HEK293 (cell line): ENCODE measurements at regions not wholly inside any gene's neighbourhood (a gene's known extent, or its start where the extent isn't known, plus 50 kb on each side); places are given as distances from the start of the nearest gene placed in this dataset.

Experiments used
- CTCF ChIA-PET: fragments of 350-600 bp; formaldehyde crosslinking; extraction: SDS; loops from one replicate; lab custom pipeline; 2021; ENCODE audit warnings: antibody characterized with exemption; lab: Yijun Ruan, JAX
- POLR2A ChIA-PET: fragments of 300-600 bp; formaldehyde crosslinking; extraction: SDS; loops from one replicate; lab custom pipeline; 2020; ENCODE audit warnings: antibody characterized with exemption, inconsistent platforms; lab: Yijun Ruan, JAX
- H3K27ac ChIP-seq: fragments of 200-500 bp; sonication (Bioruptor generic); 2 replicates; pipeline ENCODE4 v1.5.1; 2014; ENCODE audit warnings: low read depth, low read length, control low read depth, inconsistent platforms; ENCODE audit errors: extremely low read depth
- H3K36me3 ChIP-seq, 2 experiments: fragments of 200-500 bp in 1 of 2; sonication (Bioruptor generic) in 1 of 2; 1 replicate in 1 of 2; 2 replicates in 1 of 2; pipeline ENCODE4 v1.5.1; 2014 to 2017; ENCODE audit warnings: inconsistent platforms in 2 of 2, low read length in 2 of 2; ENCODE audit not compliant: control insufficient read depth in 2 of 2, insufficient read depth in 1 of 2
- H3K4me1 ChIP-seq: fragments of 200-500 bp; sonication (Bioruptor generic); 2 replicates; pipeline ENCODE4 v1.5.1; 2014; ENCODE audit warnings: mild to moderate bottlenecking, low read length, inconsistent platforms; ENCODE audit not compliant: control insufficient read depth, insufficient read depth
- H3K4me3 ChIP-seq: 2 replicates; pipeline ENCODE4 v1.5.1; 2011; ENCODE audit warnings: low read depth, mild to moderate bottlenecking, control low read depth, low read length, moderate library complexity
- H3K9me3 ChIP-seq: fragments of 200-500 bp; sonication (Bioruptor generic); 2 replicates; pipeline ENCODE4 v1.5.1; 2014; ENCODE audit warnings: low read depth, low read length, inconsistent platforms; ENCODE audit not compliant: control insufficient read depth, insufficient read depth
- GLI2 ChIP-seq: fragments of 450-650 bp; formaldehyde crosslinking; IDR thresholded peaks from 2 replicates; pipeline ENCODE4; 2017; ENCODE audit warnings: missing biosample characterization, missing genetic modification characterization, low read depth, borderline replicate concordance
- KLF9 ChIP-seq: fragments of 450-650 bp; formaldehyde crosslinking; IDR thresholded peaks from 2 replicates; pipeline ENCODE4 v1.5.1; 2016; ENCODE audit warnings: missing biosample characterization, missing genetic modification characterization, low read depth
- RBAK ChIP-seq: fragments of 450-650 bp; formaldehyde crosslinking; IDR thresholded peaks from 2 replicates; pipeline ENCODE4 v1.5.1; 2016; ENCODE audit warnings: missing biosample characterization, missing genetic modification characterization
- SETDB1 ChIP-seq: IDR thresholded peaks from one replicate; pipeline ENCODE4 v1.6.1; 2017; ENCODE audit warnings: mild to moderate bottlenecking, low read length, moderate library complexity, mixed read lengths; ENCODE audit not compliant: insufficient read length
- ZFP69B ChIP-seq: fragments of 450-650 bp; formaldehyde crosslinking; IDR thresholded peaks from 2 replicates; pipeline ENCODE4 v1.5.1; 2016; ENCODE audit warnings: missing biosample characterization, missing genetic modification characterization
- ZNF18 ChIP-seq: fragments of 450-650 bp; formaldehyde crosslinking; IDR thresholded peaks from 2 replicates; pipeline ENCODE4 v1.5.1; 2016; ENCODE audit warnings: missing biosample characterization, missing genetic modification characterization
- ZNF184 ChIP-seq: fragments of 450-650 bp; IDR thresholded peaks from 2 replicates; pipeline ENCODE4 v1.5.1; 2018; ENCODE audit warnings: missing biosample characterization, mild to moderate bottlenecking, missing genetic modification characterization
- ZNF202 ChIP-seq: fragments of 450-650 bp; formaldehyde crosslinking; IDR thresholded peaks from 2 replicates; pipeline ENCODE4 v1.5.1; 2016; ENCODE audit warnings: missing biosample characterization, missing genetic modification characterization, borderline replicate concordance
- ZNF24 ChIP-seq: fragments of 450-650 bp; formaldehyde crosslinking; IDR thresholded peaks from 2 replicates; pipeline ENCODE4 v1.5.1; 2016; ENCODE audit warnings: missing biosample characterization, missing genetic modification characterization
- ZNF350 ChIP-seq: fragments of 450-650 bp; formaldehyde crosslinking; IDR thresholded peaks from 2 replicates; pipeline ENCODE4 v1.5.0; 2017; ENCODE audit warnings: missing biosample characterization, mild to moderate bottlenecking, missing genetic modification characterization
- ZNF416 ChIP-seq: fragments of 450-650 bp; formaldehyde crosslinking; IDR thresholded peaks from 2 replicates; pipeline ENCODE4 v1.5.1; 2016; ENCODE audit warnings: missing biosample characterization, missing genetic modification characterization
- ZNF423 ChIP-seq: fragments of 450-650 bp; formaldehyde crosslinking; IDR thresholded peaks from 2 replicates; pipeline ENCODE4 v1.5.1; 2016; ENCODE audit warnings: missing biosample characterization, missing genetic modification characterization
- ZNF426 ChIP-seq: fragments of 450-650 bp; formaldehyde crosslinking; IDR thresholded peaks from 2 replicates; pipeline ENCODE4 v1.5.1; 2017; ENCODE audit warnings: missing biosample characterization, missing genetic modification characterization, mild to moderate bottlenecking, inconsistent platforms, moderate library complexity
- ZNF433 ChIP-seq: fragments of 450-650 bp; formaldehyde crosslinking; IDR thresholded peaks from 2 replicates; pipeline ENCODE4 v1.5.1; 2016; ENCODE audit warnings: missing biosample characterization, missing genetic modification characterization, low read depth
- ZNF488 ChIP-seq: fragments of 450-650 bp; formaldehyde crosslinking; IDR thresholded peaks from 2 replicates; pipeline ENCODE4 v1.5.1; 2016; ENCODE audit warnings: missing biosample characterization, missing genetic modification characterization
- ZNF529 ChIP-seq: fragments of 450-650 bp; formaldehyde crosslinking; IDR thresholded peaks from 2 replicates; pipeline ENCODE4 v1.5.1; 2017; ENCODE audit warnings: missing genetic modification characterization, missing biosample characterization; ENCODE audit not compliant: insufficient replicate concordance
- ZNF585B ChIP-seq: fragments of 450-650 bp; formaldehyde crosslinking; IDR thresholded peaks from 2 replicates; pipeline ENCODE4 v1.5.1; 2016; ENCODE audit warnings: missing biosample characterization, missing genetic modification characterization
- ZNF623 ChIP-seq: fragments of 450-650 bp; formaldehyde crosslinking; IDR thresholded peaks from 2 replicates; pipeline ENCODE4 v1.5.1; 2016; ENCODE audit warnings: missing biosample characterization, missing genetic modification characterization
- TF ChIP-seq, protein P1 (sequence below): fragments of 450-650 bp; formaldehyde crosslinking; IDR thresholded peaks from 2 replicates; pipeline ENCODE4 v1.5.1; 2016; ENCODE audit warnings: missing biosample characterization, missing genetic modification characterization
- TF ChIP-seq, protein P2 (sequence below): fragments of 450-650 bp; formaldehyde crosslinking; IDR thresholded peaks from 2 replicates; pipeline ENCODE4 v1.5.0; 2017; ENCODE audit warnings: missing biosample characterization, missing genetic modification characterization, borderline replicate concordance
- TF ChIP-seq, protein P3 (sequence below): fragments of 450-650 bp; IDR thresholded peaks from 2 replicates; pipeline ENCODE4 v1.5.1; 2018; ENCODE audit warnings: missing biosample characterization, mild to moderate bottlenecking, missing genetic modification characterization
- TF ChIP-seq, protein P4 (sequence below): fragments of 450-650 bp; IDR thresholded peaks from 2 replicates; pipeline ENCODE4 v1.5.1; 2018; ENCODE audit warnings: missing biosample characterization, missing genetic modification characterization

GRCh38 chr5:118561971-118562370 lies 426.4 kb downstream of the DTWD2 start:
- H3K27ac ChIP-seq = no peak overlapping the region
- no peak overlapping the region for H3K4me3 ChIP-seq
- no peaks in the 10 kb centered on the region for H3K4me1 ChIP-seq
- POLR2A ChIA-PET = no interaction called here
- H3K9me3 ChIP-seq = no peaks in the 10 kb centered on the region
- TF ChIP-seq ZNF416 (tag by site-specific recombination) (no peak), RBAK (tag by site-specific recombination) (no peak), GLI2 (no peak), ZNF184 (no peak), ZNF350 (tag by site-specific recombination) (no peak), KLF9 (tag by site-specific recombination) (no peak), ZNF433 (tag by site-specific recombination) (no peak), ZNF585B (tag by site-specific recombination) (no peak), ZNF529 (tag by site-specific recombination) (no peak)
- TF ChIP-seq, protein P1, sequence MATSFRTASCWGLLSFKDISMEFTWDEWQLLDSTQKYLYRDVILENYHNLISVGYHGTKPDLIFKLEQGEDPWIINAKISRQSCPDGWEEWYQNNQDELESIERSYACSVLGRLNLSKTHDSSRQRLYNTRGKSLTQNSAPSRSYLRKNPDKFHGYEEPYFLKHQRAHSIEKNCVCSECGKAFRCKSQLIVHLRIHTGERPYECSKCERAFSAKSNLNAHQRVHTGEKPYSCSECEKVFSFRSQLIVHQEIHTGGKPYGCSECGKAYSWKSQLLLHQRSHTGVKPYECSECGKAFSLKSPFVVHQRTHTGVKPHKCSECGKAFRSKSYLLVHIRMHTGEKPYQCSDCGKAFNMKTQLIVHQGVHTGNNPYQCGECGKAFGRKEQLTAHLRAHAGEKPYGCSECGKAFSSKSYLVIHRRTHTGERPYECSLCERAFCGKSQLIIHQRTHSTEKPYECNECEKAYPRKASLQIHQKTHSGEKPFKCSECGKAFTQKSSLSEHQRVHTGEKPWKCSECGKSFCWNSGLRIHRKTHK (tag by site-specific recombination) = no peak
- TF ChIP-seq, protein P2, sequence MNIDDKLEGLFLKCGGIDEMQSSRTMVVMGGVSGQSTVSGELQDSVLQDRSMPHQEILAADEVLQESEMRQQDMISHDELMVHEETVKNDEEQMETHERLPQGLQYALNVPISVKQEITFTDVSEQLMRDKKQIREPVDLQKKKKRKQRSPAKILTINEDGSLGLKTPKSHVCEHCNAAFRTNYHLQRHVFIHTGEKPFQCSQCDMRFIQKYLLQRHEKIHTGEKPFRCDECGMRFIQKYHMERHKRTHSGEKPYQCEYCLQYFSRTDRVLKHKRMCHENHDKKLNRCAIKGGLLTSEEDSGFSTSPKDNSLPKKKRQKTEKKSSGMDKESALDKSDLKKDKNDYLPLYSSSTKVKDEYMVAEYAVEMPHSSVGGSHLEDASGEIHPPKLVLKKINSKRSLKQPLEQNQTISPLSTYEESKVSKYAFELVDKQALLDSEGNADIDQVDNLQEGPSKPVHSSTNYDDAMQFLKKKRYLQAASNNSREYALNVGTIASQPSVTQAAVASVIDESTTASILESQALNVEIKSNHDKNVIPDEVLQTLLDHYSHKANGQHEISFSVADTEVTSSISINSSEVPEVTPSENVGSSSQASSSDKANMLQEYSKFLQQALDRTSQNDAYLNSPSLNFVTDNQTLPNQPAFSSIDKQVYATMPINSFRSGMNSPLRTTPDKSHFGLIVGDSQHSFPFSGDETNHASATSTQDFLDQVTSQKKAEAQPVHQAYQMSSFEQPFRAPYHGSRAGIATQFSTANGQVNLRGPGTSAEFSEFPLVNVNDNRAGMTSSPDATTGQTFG = no peak
- TF ChIP-seq, protein P3, sequence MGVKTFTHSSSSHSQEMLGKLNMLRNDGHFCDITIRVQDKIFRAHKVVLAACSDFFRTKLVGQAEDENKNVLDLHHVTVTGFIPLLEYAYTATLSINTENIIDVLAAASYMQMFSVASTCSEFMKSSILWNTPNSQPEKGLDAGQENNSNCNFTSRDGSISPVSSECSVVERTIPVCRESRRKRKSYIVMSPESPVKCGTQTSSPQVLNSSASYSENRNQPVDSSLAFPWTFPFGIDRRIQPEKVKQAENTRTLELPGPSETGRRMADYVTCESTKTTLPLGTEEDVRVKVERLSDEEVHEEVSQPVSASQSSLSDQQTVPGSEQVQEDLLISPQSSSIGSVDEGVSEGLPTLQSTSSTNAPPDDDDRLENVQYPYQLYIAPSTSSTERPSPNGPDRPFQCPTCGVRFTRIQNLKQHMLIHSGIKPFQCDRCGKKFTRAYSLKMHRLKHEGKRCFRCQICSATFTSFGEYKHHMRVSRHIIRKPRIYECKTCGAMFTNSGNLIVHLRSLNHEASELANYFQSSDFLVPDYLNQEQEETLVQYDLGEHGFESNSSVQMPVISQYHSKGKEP (tag by site-specific recombination) = no peak
- H3K36me3 ChIP-seq = no peaks in the 10 kb centered on the region
- CTCF ChIA-PET = no interaction called here

- CTCF ChIA-PET = no interaction called here
- H3K4me1 ChIP-seq = no peaks in the 10 kb centered on the region
- no peaks in the 10 kb centered on the region for H3K36me3 ChIP-seq
- H3K27ac ChIP-seq = no peak overlapping the region
- POLR2A ChIA-PET = no interaction called here
- H3K9me3 ChIP-seq = no peaks in the 10 kb centered on the region
- H3K4me3 ChIP-seq = no peak overlapping the region
- no peak for TF ChIP-seq SETDB1
- no peak for TF ChIP-seq ZNF423 (tag by site-specific recombination)
- TF ChIP-seq ZNF18 = no peak
- TF ChIP-seq ZNF202 (tag by site-specific recombination) = no peak
- TF ChIP-seq ZNF24 (tag by site-specific recombination) = no peak
- TF ChIP-seq, protein P4, sequence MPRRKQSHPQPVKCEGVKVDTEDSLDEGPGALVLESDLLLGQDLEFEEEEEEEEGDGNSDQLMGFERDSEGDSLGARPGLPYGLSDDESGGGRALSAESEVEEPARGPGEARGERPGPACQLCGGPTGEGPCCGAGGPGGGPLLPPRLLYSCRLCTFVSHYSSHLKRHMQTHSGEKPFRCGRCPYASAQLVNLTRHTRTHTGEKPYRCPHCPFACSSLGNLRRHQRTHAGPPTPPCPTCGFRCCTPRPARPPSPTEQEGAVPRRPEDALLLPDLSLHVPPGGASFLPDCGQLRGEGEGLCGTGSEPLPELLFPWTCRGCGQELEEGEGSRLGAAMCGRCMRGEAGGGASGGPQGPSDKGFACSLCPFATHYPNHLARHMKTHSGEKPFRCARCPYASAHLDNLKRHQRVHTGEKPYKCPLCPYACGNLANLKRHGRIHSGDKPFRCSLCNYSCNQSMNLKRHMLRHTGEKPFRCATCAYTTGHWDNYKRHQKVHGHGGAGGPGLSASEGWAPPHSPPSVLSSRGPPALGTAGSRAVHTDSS (tag by site-specific recombination) = no peak
- TF ChIP-seq ZNF623 (tag by site-specific recombination) = no peak
- TF ChIP-seq ZFP69B (tag by site-specific recombination) = no peak
- TF ChIP-seq ZNF426 (tag by site-specific recombination) = no peak
- no peak for TF ChIP-seq ZNF488 (tag by site-specific recombination)
Measured at GRCh38 chr5:118561235-118561634, 427.1 kb downstream of the DTWD2 start.
